AG20443 (cell line): ENCODE measurements at regions not wholly inside any gene's neighbourhood (a gene's known extent, or its start where the extent isn't known, plus 50 kb on each side); places are given as distances from the start of the nearest gene placed in this dataset.
"Not testable (repeated sequence)": the region's sequence is repeated elsewhere in the genome, so short reads cannot be mapped to it uniquely, and the experiment has no call there.

ENCODE experiments used
- DNase-seq: peaks from one replicate; pipeline ENCODE4 v3.0.0; 2012; ENCODE audit warnings: low spot score, mixed read lengths

GRCh38 chr1:91605566-91605965 lies 104.9 kb downstream of the CDC7 start:
- DNase-seq, result no peak

GRCh38 chr1:91606546-91607078 lies 106.0 kb downstream of the CDC7 start:
- DNase-seq, result no peak

DNA sequence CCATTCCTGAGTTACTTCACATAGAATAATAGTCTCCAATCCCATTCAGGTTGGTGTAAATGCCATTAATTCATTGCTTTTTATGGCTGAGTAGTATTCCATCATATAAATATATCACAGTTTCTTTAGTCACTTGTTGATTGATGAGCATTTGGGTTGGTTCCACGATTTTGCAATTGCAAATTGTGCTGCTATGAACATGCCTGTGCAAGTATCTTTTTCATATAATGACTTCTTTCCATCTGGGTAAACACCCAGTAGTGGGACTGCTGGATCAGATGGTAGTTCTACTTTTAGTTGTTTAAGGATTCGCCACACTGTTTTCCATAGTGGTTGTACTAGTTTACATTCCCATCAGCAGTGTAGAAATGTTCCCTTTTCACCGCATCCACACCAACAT lies 107.0 kb downstream of the CDC7 start:
- DNase-seq, result not testable (repeated sequence)

DNA sequence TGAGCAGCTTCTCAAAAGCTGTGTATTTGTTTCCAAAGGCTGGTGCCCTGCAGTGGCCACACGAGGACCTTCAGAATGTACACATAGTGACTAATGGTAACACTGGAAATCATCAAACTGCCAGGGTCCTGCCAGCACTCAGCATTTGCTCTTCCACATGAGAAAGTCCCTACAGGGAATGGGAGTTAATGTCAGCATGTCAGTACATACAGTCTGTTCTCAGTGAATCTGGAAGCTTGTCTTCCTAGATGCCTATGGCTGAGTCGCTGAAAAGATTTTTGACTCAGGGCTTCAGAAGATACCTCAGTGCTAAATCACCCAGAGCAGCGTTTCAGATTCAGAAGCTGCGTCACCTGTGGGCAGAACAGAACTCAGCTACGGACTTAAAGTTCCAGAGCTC lies 108.2 kb downstream of the CDC7 start:
- peak; percentile 48 for DNase-seq

- DNase-seq, result peak; percentile 82
These were observed 108.9 kb downstream of the CDC7 start for GRCh38 chr1:91609551-91609950.

DNA sequence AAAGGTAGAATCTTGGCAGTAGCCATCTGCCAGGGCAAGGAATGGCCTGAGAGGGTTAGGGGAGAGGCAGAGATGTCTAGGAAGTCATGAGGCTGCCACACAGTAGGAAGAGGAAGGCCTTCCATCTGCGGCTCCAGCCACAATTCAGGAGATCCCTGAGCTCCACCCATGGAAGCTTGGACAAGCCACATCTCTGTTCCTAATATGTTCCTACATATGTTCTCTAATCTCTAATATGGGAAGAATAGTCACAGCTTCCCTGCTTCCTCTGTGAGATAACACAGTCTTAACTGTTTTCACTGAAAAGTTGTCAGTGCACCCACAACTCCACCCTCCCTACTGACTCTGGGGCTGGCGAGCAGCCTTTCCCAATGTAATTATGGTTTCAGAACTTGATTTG lies 109.5 kb downstream of the CDC7 start:
- no peak for DNase-seq

DNA sequence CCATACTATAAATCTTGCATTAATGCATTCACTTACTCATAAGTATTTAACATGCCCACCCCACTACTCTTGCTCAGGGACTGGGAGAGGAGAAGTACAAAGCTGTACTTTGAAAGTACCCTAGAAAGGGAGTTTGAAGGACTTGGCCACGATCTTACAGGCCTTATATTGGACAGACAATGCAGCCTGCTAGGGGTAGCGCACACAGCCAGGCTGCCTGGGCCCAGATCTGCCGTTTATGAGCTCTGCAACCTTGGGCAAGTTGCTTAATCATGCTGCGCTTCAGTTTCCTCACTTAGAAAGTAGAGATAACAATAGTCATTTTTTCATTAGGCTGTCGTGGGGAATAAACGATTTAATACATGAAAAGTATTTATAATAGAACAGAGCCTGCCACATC lies 110.1 kb downstream of the CDC7 start:
- no peak for DNase-seq

DNA sequence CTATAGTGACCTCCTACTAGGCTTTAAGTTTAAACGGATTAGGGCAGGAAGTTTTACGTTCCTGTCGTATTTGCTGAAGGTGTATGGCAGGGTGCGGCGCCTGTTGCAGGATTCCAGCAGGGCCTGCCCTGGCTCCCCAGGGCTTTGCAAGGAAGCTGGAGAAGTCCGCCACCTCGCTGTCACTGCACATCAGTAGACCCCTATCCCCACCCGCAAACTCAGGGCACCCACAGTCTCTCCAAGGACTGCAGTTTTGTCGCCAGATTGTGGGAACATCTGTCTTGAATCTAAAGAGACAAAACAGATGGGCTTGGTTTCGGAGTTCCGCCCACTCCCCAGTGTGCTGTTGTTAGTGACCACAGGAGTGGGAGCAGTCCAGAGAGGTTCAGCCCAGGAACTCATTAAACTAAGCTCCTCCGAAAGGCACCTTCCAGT lies 110.8 kb downstream of the CDC7 start:
- DNase-seq, result no peak

GRCh38 chr1:91613595-91613994 lies 112.9 kb downstream of the CDC7 start:
- no peak for DNase-seq

DNA sequence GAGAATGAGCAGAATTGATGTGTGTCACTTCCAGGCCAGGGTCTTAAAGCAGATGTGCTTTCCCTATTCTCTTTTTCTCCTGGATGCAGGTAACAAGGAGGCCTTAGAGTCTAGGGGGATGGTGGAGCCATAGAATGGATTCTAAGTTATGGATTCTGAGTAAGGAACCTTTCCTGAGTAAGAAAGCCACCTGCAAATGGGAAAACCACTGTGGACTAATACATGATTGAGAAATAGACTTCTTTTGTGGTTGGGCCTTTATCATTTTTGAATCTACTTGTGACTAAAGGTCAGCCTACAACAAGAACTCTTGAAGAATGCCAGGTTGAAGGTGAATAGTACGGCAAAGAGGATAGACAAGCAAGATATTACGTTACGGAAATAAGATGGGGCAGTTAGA lies 116.1 kb downstream of the CDC7 start:
- no peak for DNase-seq

DNA sequence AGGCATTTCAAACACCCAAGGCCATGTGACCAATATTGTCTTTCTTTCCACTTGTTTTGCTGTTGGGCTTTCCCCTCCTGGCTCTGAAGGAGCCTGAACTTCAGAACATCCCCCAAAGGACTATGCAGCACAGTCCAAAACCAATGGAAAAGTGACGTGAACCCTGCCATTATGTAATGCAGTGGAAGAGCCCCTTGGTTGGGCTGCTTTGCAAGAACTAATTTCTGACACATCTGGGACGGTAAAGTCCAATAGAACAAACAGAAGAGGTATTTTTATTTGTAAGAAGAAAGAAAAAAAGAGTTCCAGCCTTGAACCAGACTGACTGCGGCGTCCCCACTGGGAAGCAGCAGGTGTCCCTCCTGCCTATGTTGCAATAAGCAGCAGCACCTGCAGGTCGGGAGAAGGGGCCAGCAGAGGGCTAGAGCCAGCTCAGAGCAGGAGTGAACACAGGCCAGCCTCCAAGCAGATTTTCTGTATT lies 116.7 kb downstream of the CDC7 start:
- no peak for DNase-seq

GRCh38 chr1:91619881-91620280 lies 119.2 kb downstream of the CDC7 start:
- DNase-seq, result peak; percentile 56

- no peak for DNase-seq
These were observed 120.7 kb downstream of the CDC7 start for GRCh38 chr1:91621360-91621759.

GRCh38 chr1:91621907-91622306 lies 121.3 kb downstream of the CDC7 start:
- no peak for DNase-seq

- DNase-seq, result no peak
These were observed 122.0 kb downstream of the CDC7 start for GRCh38 chr1:91622616-91623015.

- DNase-seq, result no peak
These were observed 122.4 kb downstream of the CDC7 start for GRCh38 chr1:91623020-91623419.

- no peak for DNase-seq
These were observed 123.7 kb downstream of the CDC7 start for GRCh38 chr1:91624331-91624730.
